ENCODE measurements at regions not wholly inside any gene's neighbourhood (a gene's known extent, or its start where the extent isn't known, plus 50 kb on each side); places are given as distances from the start of the nearest gene placed in this dataset.

GRCh38 chr20:39163993-39164392 is 201.8 kb downstream of the DHX35 start:
- no peak for DNase-seq

- DNase-seq = no peak
Measured at GRCh38 chr20:39161900-39162299, 199.8 kb downstream of the DHX35 start.

GRCh38 chr20:39155971-39156370 is 193.8 kb downstream of the DHX35 start:
- DNase-seq = no peak

- no peak for DNase-seq
Measured at GRCh38 chr20:39152742-39153141, 190.6 kb downstream of the DHX35 start.

GRCh38 chr20:39152126-39152525 is 190.0 kb downstream of the DHX35 start:
- DNase-seq = no peak

GRCh38 chr20:39150501-39150900 is 188.4 kb downstream of the DHX35 start:
- no peak for DNase-seq

GRCh38 chr20:39146394-39146793 is 184.2 kb downstream of the DHX35 start:
- DNase-seq = no peak

- DNase-seq = no peak
Measured at GRCh38 chr20:39145921-39146320, 183.8 kb downstream of the DHX35 start.

- no peak for DNase-seq
Measured at GRCh38 chr20:39144757-39145156, 182.6 kb downstream of the DHX35 start.

- DNase-seq = no peak
Measured at GRCh38 chr20:39142407-39143096, 180.4 kb downstream of the DHX35 start.

GRCh38 chr20:39137299-39137698 is 175.2 kb downstream of the DHX35 start:
- DNase-seq = no peak

GRCh38 chr20:39136798-39137197 is 174.7 kb downstream of the DHX35 start:
- no peak for DNase-seq

GRCh38 chr20:39135885-39136544 is 173.9 kb downstream of the DHX35 start:
- DNase-seq = no peak

- DNase-seq = no peak
Measured at GRCh38 chr20:39133201-39133600, 171.1 kb downstream of the DHX35 start.

- DNase-seq = no peak
Measured at GRCh38 chr20:39132511-39132910, 170.4 kb downstream of the DHX35 start.

GRCh38 chr20:39132093-39132492 is 169.9 kb downstream of the DHX35 start:
- DNase-seq = no peak

GRCh38 chr20:39130627-39131026 is 168.5 kb downstream of the DHX35 start:
- no peak for DNase-seq

- no peak for DNase-seq
Measured at GRCh38 chr20:39129523-39129922, 167.4 kb downstream of the DHX35 start.

GRCh38 chr20:39124064-39124463 is 161.9 kb downstream of the DHX35 start:
- DNase-seq = no peak

- DNase-seq = no peak
Measured at GRCh38 chr20:39123185-39123557, 161.0 kb downstream of the DHX35 start.

GRCh38 chr20:39117491-39117890 is 155.3 kb downstream of the DHX35 start:
- no peak for DNase-seq

GRCh38 chr20:39116020-39116419 is 153.9 kb downstream of the DHX35 start:
- DNase-seq = no peak

- DNase-seq = peak; percentile 18
Measured at GRCh38 chr20:39112178-39112743, 150.1 kb downstream of the DHX35 start.

- DNase-seq = no peak
Measured at GRCh38 chr20:39111359-39112177, 149.4 kb downstream of the DHX35 start.
